OCI-LY7 (cell line): ENCODE measurements at regions not wholly inside any gene's neighbourhood (a gene's known extent, or its start where the extent isn't known, plus 50 kb on each side); places are given as distances from the start of the nearest gene placed in this dataset.

Experiments
- BruUV-seq: library from RNA; stranded (reverse); fragments of 400-500 nt; replicated peaks from 2 replicates; lab custom pipeline; 2021; lab: Mats Ljungman, UMichigan
- CTCF ChIA-PET: fragments of 300-600 bp; sonication (Branson Sonifier 250); formaldehyde crosslinking; loops from one replicate; lab custom pipeline; 2022; ENCODE audit warnings: antibody characterized with exemption; ENCODE audit not compliant: unreplicated experiment; lab: Charles Lee
- POLR2A ChIA-PET: fragments of 300-600 bp; sonication (Branson Sonifier 250); formaldehyde crosslinking; loops from one replicate; lab custom pipeline; 2022; ENCODE audit warnings: antibody characterized with exemption; lab: Charles Lee
- DNase-seq: peaks from one replicate; pipeline ENCODE4 v3.0.0-alpha.2; 2015; ENCODE audit warnings: low spot score
- H2AFZ ChIP-seq: fragments of 200-600 bp; sonication (generic), shearing (Covaris generic); 2 replicates; pipeline ENCODE4 v1.6.1; 2014; ENCODE audit warnings: mild to moderate bottlenecking, antibody characterized with exemption, low read length, moderate library complexity
- H3K27ac ChIP-seq: fragments of 200-600 bp; sonication (generic); 2 replicates; pipeline ENCODE4 v1.5.1; 2014; ENCODE audit warnings: mixed run types, low read depth, mild to moderate bottlenecking, moderate library complexity, low read length, inconsistent platforms; ENCODE audit not compliant: poor library complexity, severe bottlenecking
- H3K36me3 ChIP-seq: fragments of 200-600 bp; sonication (generic); 2 replicates; pipeline ENCODE4 v1.6.1; 2014; ENCODE audit warnings: mild to moderate bottlenecking, antibody characterized with exemption, low read length, moderate library complexity, mixed read lengths; ENCODE audit not compliant: insufficient read depth
- H3K4me1 ChIP-seq: fragments of 200-600 bp; sonication (generic); 2 replicates; pipeline ENCODE4 v1.5.1; 2014; ENCODE audit warnings: mild to moderate bottlenecking, low read length; ENCODE audit not compliant: insufficient read depth, poor library complexity, severe bottlenecking
- H3K4me2 ChIP-seq: fragments of 200-600 bp; sonication (generic); 2 replicates; pipeline ENCODE4 v1.6.1; 2014; ENCODE audit warnings: mild to moderate bottlenecking, low read length
- H3K4me3 ChIP-seq: fragments of 200-600 bp; sonication (generic); 2 replicates; pipeline ENCODE4 v1.5.1; 2014; ENCODE audit warnings: mild to moderate bottlenecking, low read depth, low read length; ENCODE audit not compliant: poor library complexity, severe bottlenecking
- H3K79me2 ChIP-seq: fragments of 200-600 bp; sonication (generic); 2 replicates; pipeline ENCODE4 v1.6.1; 2016; ENCODE audit warnings: low read depth, mild to moderate bottlenecking, low read length, moderate library complexity, mixed read lengths; ENCODE audit not compliant: insufficient read depth
- H3K9me2 ChIP-seq: fragments of 200-600 bp; sonication (generic); 2 replicates; pipeline ENCODE4 v1.6.1; 2016; ENCODE audit warnings: mild to moderate bottlenecking, low read length, mixed read lengths; ENCODE audit not compliant: insufficient read depth
- H3K9me3 ChIP-seq: fragments of 200-600 bp; sonication (generic); 2 replicates; pipeline ENCODE4 v1.6.1; 2014; ENCODE audit warnings: mild to moderate bottlenecking, mixed run types, low read length, mixed read lengths
- H4K20me1 ChIP-seq: fragments of 200-600 bp; sonication (generic); 2 replicates; pipeline ENCODE4 v1.6.1; 2014; ENCODE audit warnings: mild to moderate bottlenecking, antibody characterized with exemption, low read length, moderate library complexity, mixed read lengths; ENCODE audit not compliant: insufficient read depth
- CTCF ChIP-seq: fragments of 200-600 bp; sonication (generic); conservative IDR thresholded peaks from 2 replicates; pipeline ENCODE4 v1.5.1; 2014; ENCODE audit warnings: mild to moderate bottlenecking, antibody characterized with exemption, low read length, moderate library complexity, mixed read lengths
- EZH2phosphoT487 ChIP-seq: fragments of 200-600 bp; sonication (generic); IDR thresholded peaks from 2 replicates; pipeline ENCODE4 v1.6.1; 2018; ENCODE audit warnings: low read depth, borderline replicate concordance, mild to moderate bottlenecking, mixed run types, antibody characterized with exemption, low read length, moderate library complexity, mixed read lengths
- intact Hi-C: fragments of 100-400 bp; cut with micrococcal nuclease; formaldehyde crosslinking; loops from one replicate; pipeline ENCODE4 v1.10.0; 2022; ENCODE audit not compliant: unreplicated experiment

DNA sequence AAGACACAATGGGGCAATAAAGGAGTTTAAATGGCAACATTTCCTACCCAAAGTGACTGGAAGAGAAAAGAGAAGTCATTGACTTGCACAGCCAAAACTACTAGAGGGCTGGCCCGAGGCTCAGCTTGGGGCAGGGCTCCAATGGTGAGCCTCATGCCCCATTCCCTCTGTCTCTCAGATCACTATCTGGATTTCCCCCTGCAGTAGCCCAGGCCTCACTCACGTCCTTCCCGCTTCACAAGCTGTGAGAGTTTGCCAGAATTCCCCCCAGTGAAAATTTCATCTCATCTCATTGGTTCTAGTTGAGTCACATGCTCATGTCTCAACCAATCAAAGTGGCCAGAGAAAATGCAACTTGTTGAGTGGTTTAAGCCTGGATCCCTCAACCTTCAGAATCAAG, 181.3 kb downstream of the WDR11 start:
- no peak for DNase-seq
- H3K9me3 ChIP-seq = no peaks in the 10 kb centered on the region
- BruUV-seq = no TSS peak
- H3K4me1 ChIP-seq = no peaks in the 10 kb centered on the region
- no peak overlapping the region for H3K4me3 ChIP-seq
- H4K20me1 ChIP-seq = no peaks in the 10 kb centered on the region
- H3K9me2 ChIP-seq = no peaks in the 10 kb centered on the region
- H3K36me3 ChIP-seq = no peaks in the 10 kb centered on the region
- TF ChIP-seq EZH2phosphoT487 = no peak
- no peak for TF ChIP-seq CTCF
- no peak overlapping the region for H3K27ac ChIP-seq
- no peak overlapping the region for H3K4me2 ChIP-seq
- no peaks in the 10 kb centered on the region for H3K79me2 ChIP-seq
- no peak overlapping the region for H2AFZ ChIP-seq
- intact Hi-C loops = no loop called here
- CTCF ChIA-PET = no interaction called here
- POLR2A ChIA-PET = no interaction called here

DNA sequence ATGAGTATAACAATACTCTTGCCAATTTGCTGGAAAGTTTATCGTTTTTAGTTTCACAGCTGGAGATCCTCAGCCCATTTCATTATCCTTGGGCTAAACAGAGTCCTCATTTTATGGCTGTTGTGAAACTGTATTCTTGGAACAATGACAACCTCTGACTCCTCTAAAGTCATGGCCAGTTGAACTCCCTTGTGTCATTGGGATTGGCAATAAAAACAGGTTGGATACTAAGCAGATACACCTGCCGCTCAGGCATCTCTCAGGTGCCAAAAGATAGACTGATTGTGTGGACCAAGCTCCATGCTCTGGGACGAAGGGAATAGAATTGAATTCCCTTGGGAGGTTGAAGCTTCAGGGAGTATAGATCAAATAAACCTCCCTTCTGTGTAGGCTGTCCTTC, 182.2 kb downstream of the WDR11 start:
- no peaks in the 10 kb centered on the region for H3K9me2 ChIP-seq
- no peaks in the 10 kb centered on the region for H3K79me2 ChIP-seq
- DNase-seq = no peak
- no peak overlapping the region for H3K27ac ChIP-seq
- no peaks in the 10 kb centered on the region for H3K36me3 ChIP-seq
- no peak overlapping the region for H3K4me3 ChIP-seq
- no TSS peak for BruUV-seq
- TF ChIP-seq CTCF (no peak), EZH2phosphoT487 (no peak)
- H4K20me1 ChIP-seq = no peaks in the 10 kb centered on the region
- no peaks in the 10 kb centered on the region for H3K4me1 ChIP-seq
- ChIA-PET CTCF (no interaction called here), POLR2A (no interaction called here)
- H3K9me3 ChIP-seq = no peaks in the 10 kb centered on the region
- H3K4me2 ChIP-seq = no peak overlapping the region
- intact Hi-C loops = no loop called here
- H2AFZ ChIP-seq = no peak overlapping the region

- Histone ChIP-seq H3K4me3 (no peak overlapping the region), H4K20me1 (no peaks in the 10 kb centered on the region), H3K27ac (no peak overlapping the region), H3K9me2 (no peaks in the 10 kb centered on the region), H3K4me2 (no peak overlapping the region), H3K79me2 (no peaks in the 10 kb centered on the region), H2AFZ (no peak overlapping the region), H3K9me3 (no peaks in the 10 kb centered on the region), H3K4me1 (no peaks in the 10 kb centered on the region), H3K36me3 (no peaks in the 10 kb centered on the region)
- no peak for DNase-seq
- CTCF ChIA-PET = no interaction called here
- POLR2A ChIA-PET = no interaction called here
- TF ChIP-seq EZH2phosphoT487 = no peak
- TF ChIP-seq CTCF = no peak
- BruUV-seq = no TSS peak
- intact Hi-C loops = no loop called here
These were observed 185.3 kb downstream of the WDR11 start for GRCh38 chr10:121036431-121036830.
